ENCODE measurements at regions not wholly inside any gene's neighbourhood (a gene's known extent, or its start where the extent isn't known, plus 50 kb on each side); places are given as distances from the start of the nearest gene placed in this dataset.
"Not testable (repeated sequence)": the region's sequence is repeated elsewhere in the genome, so short reads cannot be mapped to it uniquely, and the experiment has no call there.

DNA sequence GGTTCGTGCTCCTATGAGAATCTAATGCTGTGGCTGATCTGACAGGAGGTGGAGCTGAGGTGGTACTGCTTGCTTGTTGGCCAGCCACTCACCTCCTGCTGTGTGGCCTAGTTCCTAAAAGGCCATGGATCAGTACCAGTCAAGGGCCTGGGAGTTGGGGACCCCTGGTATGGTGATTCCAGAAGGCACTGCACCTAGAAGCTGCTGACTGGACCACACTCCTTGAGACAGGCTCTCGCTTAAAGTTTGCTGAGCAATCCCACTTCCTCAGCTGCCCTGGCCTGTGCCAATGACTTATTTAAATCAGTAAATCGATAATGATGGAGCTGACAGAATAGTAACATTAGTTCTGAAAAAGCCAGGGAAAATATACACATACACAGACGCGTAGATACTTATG, 98.6 kb upstream of the LYZL2 start:
- Histone ChIP-seq H3K4me1 (no peaks in the 10 kb centered on the region), H3K9me3 (no peaks in the 10 kb centered on the region), H3K27me3 (no peaks in the 10 kb centered on the region), H3K36me3 (replicated peaks in 1 of 2; ENCODE audit: insufficient read depth in 1 of 2, low read depth in 2 of 2) (no peaks in the 10 kb centered on the region), H3K4me3 (no peak overlapping the region), H3K27ac (no peak overlapping the region)
- intact Hi-C loops (cut with DNase I), result no loop called here
- no peak for ATAC-seq
- WGBS, 2 donors, result 86 to 91% methylated on average over 5 of the region's 5 CpGs
- DNase-seq, result no peak
- no peak for TF ChIP-seq POLR2A (IDR thresholded peaks at IDR 0.05)
- TF ChIP-seq, protein P1, sequence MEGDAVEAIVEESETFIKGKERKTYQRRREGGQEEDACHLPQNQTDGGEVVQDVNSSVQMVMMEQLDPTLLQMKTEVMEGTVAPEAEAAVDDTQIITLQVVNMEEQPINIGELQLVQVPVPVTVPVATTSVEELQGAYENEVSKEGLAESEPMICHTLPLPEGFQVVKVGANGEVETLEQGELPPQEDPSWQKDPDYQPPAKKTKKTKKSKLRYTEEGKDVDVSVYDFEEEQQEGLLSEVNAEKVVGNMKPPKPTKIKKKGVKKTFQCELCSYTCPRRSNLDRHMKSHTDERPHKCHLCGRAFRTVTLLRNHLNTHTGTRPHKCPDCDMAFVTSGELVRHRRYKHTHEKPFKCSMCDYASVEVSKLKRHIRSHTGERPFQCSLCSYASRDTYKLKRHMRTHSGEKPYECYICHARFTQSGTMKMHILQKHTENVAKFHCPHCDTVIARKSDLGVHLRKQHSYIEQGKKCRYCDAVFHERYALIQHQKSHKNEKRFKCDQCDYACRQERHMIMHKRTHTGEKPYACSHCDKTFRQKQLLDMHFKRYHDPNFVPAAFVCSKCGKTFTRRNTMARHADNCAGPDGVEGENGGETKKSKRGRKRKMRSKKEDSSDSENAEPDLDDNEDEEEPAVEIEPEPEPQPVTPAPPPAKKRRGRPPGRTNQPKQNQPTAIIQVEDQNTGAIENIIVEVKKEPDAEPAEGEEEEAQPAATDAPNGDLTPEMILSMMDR (IDR thresholded peaks at IDR 0.05), result no peak

DNA sequence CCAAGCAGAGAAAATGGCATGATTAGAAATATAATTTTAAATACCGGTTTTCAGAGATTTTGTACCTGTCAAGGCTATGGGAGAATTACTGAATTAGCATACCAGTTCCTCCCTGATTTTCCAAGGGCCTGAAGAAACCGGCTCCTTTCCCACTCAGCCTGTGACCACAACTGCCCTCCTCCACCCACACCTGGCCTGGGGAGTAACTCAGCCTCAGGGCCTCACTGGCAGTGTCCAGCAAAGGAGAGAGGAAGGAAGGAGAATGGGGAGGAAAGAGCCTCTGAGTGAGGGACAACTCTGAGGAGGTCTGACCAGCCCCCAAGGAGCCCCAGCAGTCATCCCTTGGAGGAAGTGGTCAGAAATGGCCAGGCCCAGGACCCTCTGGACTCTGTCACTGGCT, 98.0 kb upstream of the LYZL2 start:
- Histone ChIP-seq H3K9me3 (no peaks in the 10 kb centered on the region), H3K27ac (no peak overlapping the region), H3K4me1 (no peaks in the 10 kb centered on the region), H3K27me3 (no peaks in the 10 kb centered on the region), H3K36me3 (replicated peaks in 1 of 2; ENCODE audit: insufficient read depth in 1 of 2, low read depth in 2 of 2) (no peaks in the 10 kb centered on the region), H3K4me3 (no peak overlapping the region)
- TF ChIP-seq POLR2A (IDR thresholded peaks at IDR 0.05), result no peak
- TF ChIP-seq, protein P1 (IDR thresholded peaks at IDR 0.05), result no peak
- DNase-seq (no peak), ATAC-seq (no peak)
- intact Hi-C loops (cut with DNase I), result no loop called here
- WGBS, 2 donors, result 58 to 61% methylated on average over 2 of the region's 2 CpGs

GRCh38 chr10:30726783-30727414, 97.3 kb upstream of the LYZL2 start:
- H3K9me3 ChIP-seq; H3K36me3 ChIP-seq (replicated peaks in 1 of 2; ENCODE audit: insufficient read depth in 1 of 2, low read depth in 2 of 2); H3K4me3 ChIP-seq; intact Hi-C loops (cut with DNase I); H3K4me1 ChIP-seq; H3K27me3 ChIP-seq; H3K27ac ChIP-seq: not testable (repeated sequence)
- 4 to 14% methylated on average over 13 to 19 of the region's 19 CpGs for WGBS, 2 donors
- ATAC-seq (peak; percentile 92), DNase-seq (peak; percentile 73 to 83 (median 78))
- TF ChIP-seq, protein P1 (IDR thresholded peaks at IDR 0.05), result peak in 6 of 7 experiments; percentile 31 to 53 (median 42)

DNA sequence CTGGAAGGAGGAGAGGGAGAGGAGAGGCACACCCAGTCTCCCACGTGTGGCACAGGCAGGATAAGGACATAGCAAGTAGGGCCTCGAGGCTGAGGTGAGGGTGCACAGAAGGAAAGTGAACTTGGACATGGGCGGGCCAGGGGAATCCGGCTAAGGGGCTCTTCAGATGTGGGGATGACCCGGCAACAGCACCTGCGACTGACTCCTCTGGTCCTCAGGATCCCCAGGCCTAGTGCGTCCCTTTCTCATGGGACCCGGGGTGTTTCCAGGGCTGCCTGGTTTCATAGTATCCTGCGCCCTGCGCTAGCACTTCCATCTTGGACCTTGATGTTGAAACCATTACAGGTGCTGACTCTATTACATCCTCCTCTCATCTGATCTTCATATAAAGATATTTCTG, 96.1 kb upstream of the LYZL2 start:
- no peaks in the 10 kb centered on the region for H3K36me3 ChIP-seq (replicated peaks in 1 of 2; ENCODE audit: insufficient read depth in 1 of 2, low read depth in 2 of 2)
- DNase-seq (no peak), ATAC-seq (no peak)
- no peaks in the 10 kb centered on the region for H3K27me3 ChIP-seq
- no peaks in the 10 kb centered on the region for H3K9me3 ChIP-seq
- H3K27ac ChIP-seq, result no peak overlapping the region
- no peaks in the 10 kb centered on the region for H3K4me1 ChIP-seq
- intact Hi-C loops (cut with DNase I), result no loop called here
- TF ChIP-seq POLR2A (IDR thresholded peaks at IDR 0.05), result no peak
- TF ChIP-seq, protein P1 (IDR thresholded peaks at IDR 0.05), result no peak
- WGBS, 2 donors, result 69 to 83% methylated on average over 7 to 10 of the region's 10 CpGs
- H3K4me3 ChIP-seq, result no peak overlapping the region

DNA sequence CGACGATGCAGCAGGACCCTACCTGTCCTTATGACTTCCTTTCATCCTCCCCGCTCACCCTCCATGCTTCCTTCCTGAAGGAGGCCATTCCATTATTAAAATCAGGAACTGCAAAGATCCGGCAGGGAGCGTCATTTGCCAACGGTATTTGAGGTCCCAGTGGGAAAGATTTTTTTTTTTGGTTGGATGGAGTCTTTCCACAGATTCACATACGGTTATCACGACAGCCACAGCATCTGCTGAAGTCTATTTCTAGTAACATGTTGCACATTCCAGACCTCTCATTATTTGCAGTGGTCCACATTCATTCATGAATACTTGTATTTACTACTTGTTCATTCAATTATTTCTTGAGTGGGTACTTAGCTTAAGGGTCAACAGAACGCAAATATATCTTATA, 94.7 kb upstream of the LYZL2 start:
- intact Hi-C loops (cut with DNase I), result no loop called here
- TF ChIP-seq, protein P1 (IDR thresholded peaks at IDR 0.05), result no peak
- TF ChIP-seq POLR2A (IDR thresholded peaks at IDR 0.05), result no peak
- no peak overlapping the region for H3K27ac ChIP-seq
- H3K9me3 ChIP-seq, result no peaks in the 10 kb centered on the region
- no peak overlapping the region for H3K4me3 ChIP-seq
- H3K27me3 ChIP-seq, result no peaks in the 10 kb centered on the region
- DNase-seq (no peak), ATAC-seq (no peak)
- 64 to 65% methylated on average over 9 of the region's 9 CpGs for WGBS, 2 donors
- H3K4me1 ChIP-seq, result no peaks in the 10 kb centered on the region
- H3K36me3 ChIP-seq (replicated peaks in 1 of 2; ENCODE audit: insufficient read depth in 1 of 2, low read depth in 2 of 2), result no peaks in the 10 kb centered on the region
